ENCODE measurements at regions not wholly inside any gene's neighbourhood (a gene's known extent, or its start where the extent isn't known, plus 50 kb on each side); places are given as distances from the start of the nearest gene placed in this dataset.
A peak's percentile ranks its signal among the peaks of the same experiment; 100 is the strongest.
"Not testable (repeated sequence)": the region's sequence is repeated elsewhere in the genome, so short reads cannot be mapped to it uniquely, and the experiment has no call there.

- H2BK120ac ChIP-seq (replicated peaks; ENCODE audit: low read depth, low read length); H2AK5ac ChIP-seq (ENCODE audit: low read depth, low read length); H2BK15ac ChIP-seq (ENCODE audit: low read length); H3K23me2 ChIP-seq (ENCODE audit: low read depth, low read length); H3K14ac ChIP-seq (ENCODE audit: insufficient read length); H3K27me3 ChIP-seq (replicated peaks in 1 of 4; ENCODE audit: control insufficient read depth in 3 of 4, extremely low read depth in 1 of 4, insufficient read depth in 3 of 4, low read length in 3 of 4); H3K56ac ChIP-seq (replicated peaks; ENCODE audit: insufficient read length, low read depth, low read length); H2AFZ ChIP-seq (ENCODE audit: low read length); H3K36me3 ChIP-seq (ENCODE audit: control insufficient read depth in 2 of 4, insufficient read depth in 4 of 4, low read length in 3 of 4); H3K79me1 ChIP-seq (ENCODE audit: low read depth, low read length); H2BK20ac ChIP-seq (ENCODE audit: low read length); H2BK5ac ChIP-seq (ENCODE audit: low read depth, low read length); H2BK12ac ChIP-seq (ENCODE audit: low read depth, low read length); H3K18ac ChIP-seq (ENCODE audit: extremely low read depth, low read length); H3K4me2 ChIP-seq (ENCODE audit: insufficient read depth in 1 of 2, low read depth in 2 of 2, low read length in 2 of 2); H4K91ac ChIP-seq (replicated peaks; ENCODE audit: insufficient read length, low read length); H4K8ac ChIP-seq (ENCODE audit: extremely low read depth, insufficient read depth, low read length); H3K79me2 ChIP-seq (ENCODE audit: control insufficient read depth in 1 of 2, insufficient read depth in 2 of 2, low read length in 2 of 2); H4K20me1 ChIP-seq (replicated peaks in 1 of 2; ENCODE audit: control insufficient read depth in 1 of 2, insufficient read depth in 2 of 2, low read length in 2 of 2); H4K5ac ChIP-seq (ENCODE audit: insufficient read length, low read depth, low read length); H3K4me1 ChIP-seq (replicated peaks in 1 of 4; ENCODE audit: control insufficient read depth in 3 of 4, insufficient read depth in 4 of 4, low read length in 3 of 4); H3K23ac ChIP-seq (ENCODE audit: insufficient read length); CTCF ChIA-PET (ENCODE audit: partially characterized antibody); H3K4ac ChIP-seq (replicated peaks; ENCODE audit: insufficient read length, low read depth, low read length); FAIRE-seq; H3K9me3 ChIP-seq (ENCODE audit: insufficient read depth in 2 of 2, low read depth in 1 of 2, low read length in 1 of 2); H3K4me3 ChIP-seq (ENCODE audit: extremely low read depth in 1 of 4, insufficient read depth in 2 of 4, low read depth in 3 of 4, low read length in 4 of 4); H3K9ac ChIP-seq (replicated peaks in 1 of 4; ENCODE audit: extremely low read depth in 1 of 4, low read depth in 3 of 4, low read length in 3 of 4); H3K27ac ChIP-seq (ENCODE audit: low read depth, low read length): not testable (repeated sequence)
- peak in 1 of 2 experiments; percentile 48 for DNase-seq (ENCODE audit: low read depth in 1 of 2, low spot score in 2 of 2)
- POLR2A ChIA-PET (ENCODE audit: partially characterized antibody): interaction anchor here (1.1 kb wide), 1 partner anchor 70 kb away, joined by 3 read pairs; no protein-coding TSS in a partner anchor
- WGBS, 2 experiments (ENCODE audit: extremely low coverage in 1 of 2, insufficient coverage in 1 of 2, insufficient read length in 1 of 2, insufficient replicate concordance in 2 of 2, low coverage in 1 of 2, low lambda C conversion rate in 2 of 2, missing lambda C conversion rate in 1 of 2): 94% methylated on average over 10 of the region's 11 CpGs; no CpG with 5 or more reads in 1 of the 2 experiments
These were observed 110.4 kb upstream of the SPRED1 start for GRCh38 chr15:38142195-38142594.
